DOHH2 (cell line): ENCODE measurements at regions not wholly inside any gene's neighbourhood (a gene's known extent, or its start where the extent isn't known, plus 50 kb on each side); places are given as distances from the start of the nearest gene placed in this dataset.

Experiments
- H3F3A ChIP-seq: fragments of 200-600 bp; sonication (generic), shearing (Covaris generic); 2 replicates; pipeline ENCODE4 v1.6.0; 2016; ENCODE audit warnings: antibody characterized with exemption, mild to moderate bottlenecking; ENCODE audit not compliant: control insufficient read depth, insufficient read depth
- H3K27ac ChIP-seq: fragments of 200-600 bp; sonication (generic); 2 replicates; pipeline ENCODE4 v1.5.1; 2014; ENCODE audit warnings: low read depth, mild to moderate bottlenecking, low read length, moderate library complexity
- H3K27me3 ChIP-seq: fragments of 200-600 bp; sonication (generic); 2 replicates; pipeline ENCODE4 v1.6.1; 2014; ENCODE audit warnings: mild to moderate bottlenecking, low read length, mixed read lengths; ENCODE audit not compliant: control insufficient read depth
- H3K36me3 ChIP-seq: fragments of 200-600 bp; sonication (generic); 2 replicates; pipeline ENCODE4 v1.6.1; 2014; ENCODE audit warnings: mild to moderate bottlenecking, low read length, moderate library complexity, mixed read lengths; ENCODE audit not compliant: control insufficient read depth
- H3K4me1 ChIP-seq: fragments of 200-600 bp; sonication (generic); 2 replicates; pipeline ENCODE4 v1.6.1; 2014; ENCODE audit warnings: mild to moderate bottlenecking, low read length, mixed read lengths; ENCODE audit not compliant: control insufficient read depth
- H3K4me2 ChIP-seq: fragments of 200-600 bp; sonication (generic); 2 replicates; pipeline ENCODE4 v1.6.0; 2014; ENCODE audit warnings: mild to moderate bottlenecking, low read length, moderate library complexity
- H3K4me3 ChIP-seq: fragments of 200-600 bp; sonication (generic); 2 replicates; pipeline ENCODE4 v1.5.1; 2014; ENCODE audit warnings: mild to moderate bottlenecking, low read length, mixed read lengths
- H3K79me2 ChIP-seq: fragments of 200-600 bp; sonication (generic); 2 replicates; pipeline ENCODE4 v1.6.1; 2014; ENCODE audit warnings: mild to moderate bottlenecking, low read length, mixed read lengths; ENCODE audit not compliant: control insufficient read depth
- H3K9me2 ChIP-seq: fragments of 200-600 bp; sonication (generic); replicated peaks from 2 replicates; pipeline ENCODE4 v1.6.1; 2014; ENCODE audit warnings: mild to moderate bottlenecking, low read length, mixed read lengths; ENCODE audit not compliant: control insufficient read depth
- H3K9me3 ChIP-seq: fragments of 200-600 bp; sonication (generic); 2 replicates; pipeline ENCODE4 v1.6.1; 2014; ENCODE audit warnings: antibody characterized with exemption, low read length, mixed read lengths; ENCODE audit not compliant: control insufficient read depth, insufficient read depth
- H4K20me1 ChIP-seq: fragments of 200-600 bp; sonication (generic); 2 replicates; pipeline ENCODE4 v1.6.0; 2014; ENCODE audit warnings: low read depth, mild to moderate bottlenecking, antibody characterized with exemption, low read length, moderate library complexity; ENCODE audit not compliant: control insufficient read depth, insufficient read depth
- EZH2phosphoT487 ChIP-seq: fragments of 200-600 bp; sonication (generic); IDR thresholded peaks from 2 replicates; pipeline ENCODE4 v1.6.1; 2017; ENCODE audit warnings: borderline replicate concordance, mild to moderate bottlenecking, antibody characterized with exemption, low read length, moderate library complexity, mixed read lengths
- TF ChIP-seq, protein P1 (sequence below): fragments of 200-600 bp; sonication (generic); IDR thresholded peaks from one replicate; pipeline ENCODE4 v1.5.1; 2014; ENCODE audit warnings: antibody characterized with exemption, mild to moderate bottlenecking, low read depth, low read length; ENCODE audit not compliant: poor library complexity, severe bottlenecking

GRCh38 chr10:108894402-108895301, 1028.7 kb downstream of the XPNPEP1 start:
- no peaks in the 10 kb centered on the region for H3F3A ChIP-seq
- H3K9me2 ChIP-seq = no peaks in the 10 kb centered on the region
- no peak overlapping the region for H3K4me3 ChIP-seq
- 0 out of 2 replicates have a peak, but pooled peaks cover 3% of the 10 kb centered on the region for H3K4me1 ChIP-seq
- no peaks in the 10 kb centered on the region for H3K27me3 ChIP-seq
- no peaks in the 10 kb centered on the region for H4K20me1 ChIP-seq
- no peaks in the 10 kb centered on the region for H3K9me3 ChIP-seq
- H3K27ac ChIP-seq = no peak overlapping the region
- no peaks in the 10 kb centered on the region for H3K36me3 ChIP-seq
- H3K4me2 ChIP-seq = no peak overlapping the region
- TF ChIP-seq, protein P1, sequence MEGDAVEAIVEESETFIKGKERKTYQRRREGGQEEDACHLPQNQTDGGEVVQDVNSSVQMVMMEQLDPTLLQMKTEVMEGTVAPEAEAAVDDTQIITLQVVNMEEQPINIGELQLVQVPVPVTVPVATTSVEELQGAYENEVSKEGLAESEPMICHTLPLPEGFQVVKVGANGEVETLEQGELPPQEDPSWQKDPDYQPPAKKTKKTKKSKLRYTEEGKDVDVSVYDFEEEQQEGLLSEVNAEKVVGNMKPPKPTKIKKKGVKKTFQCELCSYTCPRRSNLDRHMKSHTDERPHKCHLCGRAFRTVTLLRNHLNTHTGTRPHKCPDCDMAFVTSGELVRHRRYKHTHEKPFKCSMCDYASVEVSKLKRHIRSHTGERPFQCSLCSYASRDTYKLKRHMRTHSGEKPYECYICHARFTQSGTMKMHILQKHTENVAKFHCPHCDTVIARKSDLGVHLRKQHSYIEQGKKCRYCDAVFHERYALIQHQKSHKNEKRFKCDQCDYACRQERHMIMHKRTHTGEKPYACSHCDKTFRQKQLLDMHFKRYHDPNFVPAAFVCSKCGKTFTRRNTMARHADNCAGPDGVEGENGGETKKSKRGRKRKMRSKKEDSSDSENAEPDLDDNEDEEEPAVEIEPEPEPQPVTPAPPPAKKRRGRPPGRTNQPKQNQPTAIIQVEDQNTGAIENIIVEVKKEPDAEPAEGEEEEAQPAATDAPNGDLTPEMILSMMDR = no peak
- no peak for TF ChIP-seq EZH2phosphoT487
- no peaks in the 10 kb centered on the region for H3K79me2 ChIP-seq

DNA sequence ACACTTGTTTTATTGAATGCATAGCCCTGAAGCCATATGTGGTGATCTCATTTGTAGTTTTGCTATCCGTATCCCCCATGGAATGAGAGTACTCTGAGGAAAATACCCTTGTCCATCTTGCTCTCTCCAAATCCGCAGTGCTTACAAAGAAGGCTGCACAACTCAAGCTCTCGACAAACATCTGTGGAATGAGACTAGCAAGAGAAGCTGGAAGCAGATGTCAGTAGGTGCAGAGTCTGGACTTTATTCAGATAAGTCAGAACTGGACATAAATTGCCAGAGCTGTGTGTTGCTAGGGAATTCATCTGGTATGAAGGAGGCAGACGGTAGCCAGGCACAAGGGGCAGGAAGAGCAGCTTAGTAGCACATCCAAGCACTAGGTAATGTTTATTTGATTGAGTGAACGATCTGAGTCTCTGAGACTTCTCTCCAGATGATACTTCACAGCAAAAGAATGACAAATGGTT, 1046.2 kb downstream of the XPNPEP1 start:
- H3K4me2 ChIP-seq = no peak overlapping the region
- H3F3A ChIP-seq = no peaks in the 10 kb centered on the region
- no peak overlapping the region for H3K4me3 ChIP-seq
- H3K36me3 ChIP-seq = no peaks in the 10 kb centered on the region
- H3K27ac ChIP-seq = no peak overlapping the region
- H4K20me1 ChIP-seq = no peaks in the 10 kb centered on the region
- no peaks in the 10 kb centered on the region for H3K27me3 ChIP-seq
- no peaks in the 10 kb centered on the region for H3K79me2 ChIP-seq
- TF ChIP-seq, protein P1 = no peak
- TF ChIP-seq EZH2phosphoT487 = no peak
- H3K9me3 ChIP-seq = no peaks in the 10 kb centered on the region
- H3K9me2 ChIP-seq = 0 out of 2 replicates have a peak, but pooled peaks cover 3% of the 10 kb centered on the region
- no peaks in the 10 kb centered on the region for H3K4me1 ChIP-seq

DNA sequence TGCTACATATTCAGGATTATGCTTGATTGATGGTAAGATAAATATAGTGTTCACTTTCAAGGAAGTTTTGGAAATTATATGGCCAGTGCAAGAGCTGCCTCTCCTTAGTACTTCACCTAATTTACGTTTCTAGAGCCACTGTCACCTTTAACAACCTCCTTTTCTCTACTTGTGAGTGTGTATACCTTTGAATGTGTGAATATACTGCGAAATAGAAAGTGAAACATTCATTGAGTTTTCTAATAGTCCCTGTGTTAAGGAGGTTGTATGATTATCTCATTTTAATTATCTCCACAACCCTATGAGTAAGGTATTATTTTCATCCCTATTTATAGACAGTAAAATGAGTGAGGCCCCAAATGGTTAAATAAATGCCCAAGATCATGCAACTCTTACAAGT, 1050.5 kb downstream of the XPNPEP1 start:
- no peaks in the 10 kb centered on the region for H3K36me3 ChIP-seq
- H3K79me2 ChIP-seq = no peaks in the 10 kb centered on the region
- H3K27me3 ChIP-seq = no peaks in the 10 kb centered on the region
- no peak overlapping the region for H3K4me2 ChIP-seq
- H3K9me3 ChIP-seq = no peaks in the 10 kb centered on the region
- H3K4me1 ChIP-seq = no peaks in the 10 kb centered on the region
- H3K9me2 ChIP-seq = no peaks in the 10 kb centered on the region
- H4K20me1 ChIP-seq = no peaks in the 10 kb centered on the region
- TF ChIP-seq EZH2phosphoT487 = no peak
- TF ChIP-seq, protein P1 = no peak
- H3K27ac ChIP-seq = no peak overlapping the region
- H3F3A ChIP-seq = no peaks in the 10 kb centered on the region
- no peak overlapping the region for H3K4me3 ChIP-seq
